HUES64 (cell line): ENCODE measurements at regions not wholly inside any gene's neighbourhood (a gene's known extent, or its start where the extent isn't known, plus 50 kb on each side); places are given as distances from the start of the nearest gene placed in this dataset.
"Not testable (repeated sequence)": the region's sequence is repeated elsewhere in the genome, so short reads cannot be mapped to it uniquely, and the experiment has no call there.

Experiments used
- H3K27ac ChIP-seq: 2 replicates; pipeline ENCODE4 v1.7.0; 2013; ENCODE audit warnings: low read depth, low read length, inconsistent platforms
- H3K27me3 ChIP-seq: 2 replicates; pipeline ENCODE4 v1.6.1; 2013; ENCODE audit warnings: mild to moderate bottlenecking, low read length; ENCODE audit not compliant: insufficient read depth
- H3K36me3 ChIP-seq: 2 replicates; pipeline ENCODE4 v1.6.1; 2013; ENCODE audit warnings: mild to moderate bottlenecking, low read length; ENCODE audit not compliant: insufficient read depth
- H3K4me1 ChIP-seq: 2 replicates; pipeline ENCODE4 v1.6.1; 2013; ENCODE audit warnings: mild to moderate bottlenecking, low read length, moderate library complexity; ENCODE audit not compliant: insufficient read depth
- H3K4me3 ChIP-seq: 2 replicates; pipeline ENCODE4 v1.5.1; 2013; ENCODE audit warnings: mild to moderate bottlenecking, low read length, moderate library complexity
- H3K9ac ChIP-seq: 2 replicates; pipeline ENCODE4 v1.6.1; 2013; ENCODE audit warnings: mild to moderate bottlenecking, low read depth, low read length
- H3K9me3 ChIP-seq: 2 replicates; pipeline ENCODE4 v1.6.1; 2013; ENCODE audit warnings: low read depth, low read length; ENCODE audit not compliant: insufficient read depth
- WGBS: fragments of 150-250, 120-280 bp; methylation state at CpG from one replicate; pipeline ENCODE4 v1.1.7; 2013; ENCODE audit warnings: missing lambda C conversion rate; 5-methylcytosine and 5-hydroxymethylcytosine counted together

DNA sequence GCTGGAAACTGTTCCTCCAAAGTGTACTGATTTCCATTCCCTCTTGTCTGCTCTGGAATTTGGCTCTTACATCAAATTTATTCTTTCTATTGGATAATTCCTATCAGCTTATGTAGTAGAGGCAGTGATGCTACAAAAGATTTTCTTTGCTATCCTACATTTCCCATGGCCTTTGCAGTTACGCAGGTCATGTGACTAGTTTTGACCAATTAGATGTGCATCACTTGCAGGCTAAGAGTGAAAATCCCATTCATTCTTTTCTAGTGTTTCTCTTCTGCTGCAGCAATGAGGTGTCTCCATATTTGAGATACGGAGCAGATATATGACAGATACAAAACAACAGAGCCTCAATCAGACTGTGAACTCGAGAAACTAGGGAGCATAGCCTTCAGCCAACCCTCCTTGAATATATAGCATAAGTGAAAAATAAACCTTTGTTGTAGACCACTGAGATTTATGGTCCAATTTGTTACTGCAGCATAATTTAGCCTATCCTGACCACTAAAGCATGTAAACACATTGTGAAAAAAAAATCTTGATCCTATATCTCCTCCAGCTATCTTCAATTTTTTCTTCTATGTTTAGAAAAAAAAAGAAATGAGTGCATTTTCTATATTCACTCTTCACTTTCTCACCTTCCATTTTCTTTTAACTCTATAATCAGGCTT lies 102.0 kb downstream of the HNMT start:
- 92% methylated on average over 3 of the region's 3 CpGs for WGBS
- no peaks in the 10 kb centered on the region for H3K4me1 ChIP-seq
- H3K36me3 ChIP-seq = no peaks in the 10 kb centered on the region
- H3K9ac ChIP-seq = no peak overlapping the region
- H3K27me3 ChIP-seq = peaks cover 21% of the 10 kb centered on the region
- no peak overlapping the region for H3K4me3 ChIP-seq
- no peaks in the 10 kb centered on the region for H3K9me3 ChIP-seq
- H3K27ac ChIP-seq = no peak overlapping the region

DNA sequence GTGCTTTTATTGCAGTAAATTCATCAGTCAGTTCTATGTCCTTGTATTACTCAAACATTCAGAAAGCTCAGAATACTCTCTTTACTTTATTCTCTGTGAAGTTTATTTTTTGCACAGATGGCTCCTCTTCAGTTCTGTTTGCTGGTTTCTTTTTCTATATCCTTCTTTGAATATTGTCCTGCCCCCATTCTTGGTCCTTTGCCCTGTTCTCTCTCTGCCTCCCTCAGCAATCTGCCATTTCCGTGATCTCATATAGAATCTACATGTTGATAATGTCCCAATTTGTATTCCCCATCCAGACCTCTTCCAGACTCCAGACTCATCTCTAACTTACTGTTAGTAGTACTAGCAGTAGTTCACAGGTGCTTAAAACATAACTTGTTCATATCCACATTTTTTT lies 102.6 kb downstream of the HNMT start:
- H3K4me3 ChIP-seq = no peak overlapping the region
- 92% methylated on average over 1 of the region's 1 CpG for WGBS

DNA sequence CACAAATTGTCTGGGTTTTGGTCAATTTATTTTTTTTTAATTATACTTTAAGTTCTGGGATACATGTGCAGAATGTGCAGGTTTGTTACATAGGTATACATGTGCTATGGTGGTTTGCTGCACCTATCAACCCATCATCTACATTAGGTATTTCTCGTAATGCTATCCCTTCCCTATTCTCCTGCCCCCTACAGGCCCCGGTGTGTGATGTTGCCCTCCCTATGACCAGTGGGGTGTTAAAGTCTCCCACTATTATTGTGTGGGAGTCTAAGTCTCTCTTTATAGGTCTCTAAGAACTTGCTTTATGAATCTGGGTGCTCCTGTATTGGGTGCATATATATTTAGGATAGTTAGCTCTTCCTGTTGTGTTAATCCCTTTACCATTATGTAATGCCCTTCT lies 104.4 kb downstream of the HNMT start:
- H3K9ac ChIP-seq, H3K9me3 ChIP-seq, H3K4me3 ChIP-seq, H3K36me3 ChIP-seq, H3K27ac ChIP-seq: not testable (repeated sequence)
- peaks cover 13% of the 10 kb centered on the region for H3K4me1 ChIP-seq
- H3K27me3 ChIP-seq = peaks cover 21% of the 10 kb centered on the region
- WGBS = no CpG with 5 or more reads among the region's 2 CpGs

More for the DNA sequence above, 102.6 kb downstream of the HNMT start:
- Histone ChIP-seq H3K9me3 (no peaks in the 10 kb centered on the region), H3K27ac (no peak overlapping the region), H3K4me1 (peaks cover 2% of the 10 kb centered on the region; the same call in 1 of the 2 replicates), H3K36me3 (no peaks in the 10 kb centered on the region), H3K27me3 (peaks cover 21% of the 10 kb centered on the region), H3K9ac (no peak overlapping the region)

DNA sequence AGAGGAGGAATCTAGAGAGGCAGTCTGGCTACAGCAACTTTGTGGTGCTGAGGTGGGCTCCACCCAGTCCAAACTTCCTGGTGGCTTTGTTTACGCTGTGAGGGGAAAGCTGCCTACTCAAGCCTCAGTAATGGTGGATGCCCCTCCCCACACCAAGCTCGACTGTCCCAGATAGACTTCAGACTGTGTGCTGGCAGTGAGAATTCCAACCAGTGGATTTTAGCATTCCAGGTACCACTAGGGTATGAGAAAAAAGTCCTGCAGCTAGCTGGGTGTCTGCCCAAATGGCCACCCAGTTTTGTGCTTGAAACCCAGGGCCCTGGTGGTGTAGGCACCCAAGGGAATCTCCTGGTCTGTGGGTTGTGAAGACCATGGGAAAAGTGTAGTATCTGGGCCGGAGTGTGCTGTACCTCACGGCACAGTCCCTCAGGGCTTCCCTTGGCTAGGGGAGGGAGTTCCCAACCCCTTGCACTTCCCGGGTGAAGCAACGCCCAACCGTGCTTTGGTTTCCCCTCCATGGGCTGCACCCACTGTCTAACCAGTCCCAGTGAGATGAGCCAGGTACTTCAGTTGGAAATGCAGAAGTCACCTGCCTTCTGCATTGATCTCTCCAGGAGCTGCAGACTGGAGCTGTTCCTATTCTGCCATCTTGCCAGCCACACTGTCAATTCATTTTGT lies 106.9 kb downstream of the HNMT start:
- H3K27me3 ChIP-seq = peaks cover 21% of the 10 kb centered on the region
- H3K9ac ChIP-seq, H3K4me3 ChIP-seq, H3K27ac ChIP-seq, H3K36me3 ChIP-seq, H3K9me3 ChIP-seq: not testable (repeated sequence)
- WGBS = 92% methylated on average over 7 of the region's 7 CpGs
- H3K4me1 ChIP-seq = peaks cover 13% of the 10 kb centered on the region

DNA sequence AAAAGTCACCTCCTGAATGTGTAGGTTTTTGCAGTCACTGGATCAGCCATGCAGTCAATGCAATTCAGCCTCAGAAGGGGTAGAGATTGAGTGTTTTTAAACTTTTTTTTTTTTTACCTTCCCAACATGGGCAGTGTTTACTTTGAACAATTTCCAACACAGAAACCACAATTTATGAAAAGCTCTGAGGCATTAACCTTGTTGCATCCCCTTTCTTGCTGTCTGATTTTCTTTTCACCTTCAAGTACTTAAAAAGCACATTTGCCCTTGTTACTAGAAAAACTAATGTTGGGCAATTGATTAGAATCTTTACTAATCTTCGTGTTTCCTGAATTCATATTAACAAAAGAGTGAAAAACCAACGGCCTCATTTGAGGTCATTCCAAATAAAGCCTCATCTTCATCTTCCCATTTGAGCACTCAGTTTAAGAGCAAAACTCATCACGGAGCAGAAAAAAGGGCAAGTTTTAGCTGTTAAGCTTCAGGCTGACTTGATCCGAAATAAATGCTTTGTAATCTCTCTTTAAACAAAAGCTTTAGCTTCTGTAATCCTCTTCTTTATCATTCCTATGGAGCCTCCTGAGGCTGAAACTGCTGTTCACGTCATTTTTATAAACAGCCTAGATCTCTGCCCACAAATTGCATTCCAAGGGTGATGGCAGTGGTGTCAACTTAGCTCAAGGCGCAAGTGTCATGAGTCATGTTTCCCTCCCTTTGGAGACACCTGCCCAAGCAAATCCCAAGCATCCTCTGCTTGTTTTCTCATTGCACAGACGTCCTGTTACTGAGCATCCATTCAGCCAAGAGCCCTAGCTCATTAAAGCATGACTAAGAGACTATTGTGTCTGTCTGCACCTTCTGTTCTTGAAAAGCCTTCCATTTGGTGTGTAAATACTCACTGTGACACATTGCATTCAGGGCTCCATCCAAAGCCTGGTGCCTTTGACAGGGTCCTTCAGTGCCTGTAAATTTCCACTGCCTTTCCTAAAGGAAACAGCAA lies 107.7 kb downstream of the HNMT start:
- Histone ChIP-seq H3K4me3 (no peak overlapping the region), H3K4me1 (peaks cover 13% of the 10 kb centered on the region), H3K9me3 (no peaks in the 10 kb centered on the region), H3K36me3 (no peaks in the 10 kb centered on the region), H3K27me3 (peaks cover 20% of the 10 kb centered on the region), H3K27ac (peak overlapping the region; percentile 15; the same call in 1 of the 2 replicates), H3K9ac (no peak overlapping the region)
- WGBS = 73% methylated on average over 7 of the region's 7 CpGs

DNA sequence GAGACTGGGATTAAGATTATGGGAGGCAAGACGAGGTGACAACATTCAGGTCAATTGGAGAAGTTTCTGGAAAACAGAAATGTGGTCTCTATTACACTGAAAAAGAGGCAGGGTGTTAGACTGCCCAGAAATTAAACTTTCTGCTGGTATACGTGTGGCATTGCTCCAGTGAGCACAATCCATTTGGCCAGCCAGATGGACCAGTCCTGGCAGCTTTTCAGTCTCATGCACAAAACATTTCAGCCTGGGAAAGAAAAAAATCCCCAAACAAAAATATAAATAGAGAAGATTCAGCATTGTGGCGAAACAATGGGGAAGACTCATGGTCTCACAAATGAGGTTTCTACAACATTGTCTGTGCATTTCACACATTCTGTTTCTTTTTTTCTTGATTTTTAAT lies 113.9 kb downstream of the HNMT start:
- H3K27me3 ChIP-seq = no peaks in the 10 kb centered on the region
- no peak overlapping the region for H3K27ac ChIP-seq
- 89% methylated on average over 3 of the region's 3 CpGs for WGBS
- H3K36me3 ChIP-seq = no peaks in the 10 kb centered on the region
- H3K9ac ChIP-seq = no peak overlapping the region
- H3K9me3 ChIP-seq = no peaks in the 10 kb centered on the region
- no peaks in the 10 kb centered on the region for H3K4me1 ChIP-seq
- no peak overlapping the region for H3K4me3 ChIP-seq

DNA sequence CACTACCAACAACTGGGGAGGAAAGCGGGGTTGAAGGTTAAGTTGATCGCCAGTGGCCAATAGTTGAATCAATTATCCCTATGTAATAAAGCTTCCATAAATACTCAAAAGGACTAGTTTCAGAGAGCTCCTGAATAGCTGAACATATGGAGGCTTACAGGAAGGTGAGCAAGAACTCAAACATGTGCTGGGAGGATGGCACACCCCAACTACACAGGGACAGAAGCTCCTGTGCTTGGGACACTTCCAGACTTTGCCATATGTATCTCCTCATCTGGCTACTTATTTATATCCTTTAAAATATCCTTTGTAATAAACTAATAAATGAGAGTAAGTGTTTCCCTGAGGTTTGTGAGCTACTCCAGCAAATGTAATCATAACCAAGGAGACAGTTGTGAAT lies 115.7 kb downstream of the HNMT start:
- no peak overlapping the region for H3K9ac ChIP-seq
- 86% methylated on average over 1 of the region's 2 CpGs for WGBS

DNA sequence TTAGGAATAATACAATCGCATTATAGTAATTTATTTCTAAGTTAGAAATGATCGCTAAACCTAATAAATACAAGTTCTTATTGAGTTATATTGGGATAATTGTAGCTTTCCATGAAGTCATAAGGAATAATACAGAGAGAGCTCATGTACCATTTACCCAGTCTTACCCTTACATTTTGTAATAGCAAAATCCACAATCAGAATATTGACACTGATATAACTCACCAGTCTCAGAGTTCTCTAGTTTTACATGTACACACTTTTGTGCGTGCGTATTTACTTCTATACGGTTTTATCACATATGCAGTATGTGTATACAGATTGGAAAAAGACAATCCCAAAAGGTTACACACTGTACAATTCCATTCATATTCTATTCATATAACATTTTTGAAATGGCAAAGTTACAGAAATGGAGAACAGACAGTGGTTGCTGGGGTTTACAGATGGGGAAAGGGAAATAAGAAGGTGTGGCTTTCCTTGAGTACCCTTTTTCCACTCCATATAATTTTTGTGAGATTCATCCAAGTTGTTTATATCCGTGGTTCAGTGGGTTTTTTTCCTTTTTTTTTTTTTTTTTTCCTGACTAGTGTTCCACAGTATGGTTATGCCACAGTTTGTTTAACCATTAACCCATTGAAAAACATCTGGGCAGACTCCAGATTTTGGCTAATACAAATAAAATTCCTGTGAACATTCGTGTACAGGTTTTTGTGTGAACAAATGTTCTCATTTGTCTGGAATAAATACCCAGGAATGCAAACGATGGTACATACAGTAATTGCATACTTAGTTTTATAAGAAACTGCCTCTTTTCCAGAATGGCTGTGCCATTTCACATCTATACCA lies 117.2 kb downstream of the HNMT start:
- Histone ChIP-seq H3K9ac (no peak overlapping the region), H3K27ac (no peak overlapping the region), H3K9me3 (no peaks in the 10 kb centered on the region), H3K4me1 (no peaks in the 10 kb centered on the region), H3K36me3 (no peaks in the 10 kb centered on the region), H3K4me3 (no peak overlapping the region), H3K27me3 (no peaks in the 10 kb centered on the region)
- 93% methylated on average over 4 of the region's 8 CpGs for WGBS

More for the DNA sequence above, 115.7 kb downstream of the HNMT start:
- H3K36me3 ChIP-seq = no peaks in the 10 kb centered on the region
- H3K9me3 ChIP-seq = no peaks in the 10 kb centered on the region
- H3K27ac ChIP-seq = no peak overlapping the region
- H3K4me3 ChIP-seq = no peak overlapping the region
- H3K27me3 ChIP-seq = no peaks in the 10 kb centered on the region
- H3K4me1 ChIP-seq = no peaks in the 10 kb centered on the region

DNA sequence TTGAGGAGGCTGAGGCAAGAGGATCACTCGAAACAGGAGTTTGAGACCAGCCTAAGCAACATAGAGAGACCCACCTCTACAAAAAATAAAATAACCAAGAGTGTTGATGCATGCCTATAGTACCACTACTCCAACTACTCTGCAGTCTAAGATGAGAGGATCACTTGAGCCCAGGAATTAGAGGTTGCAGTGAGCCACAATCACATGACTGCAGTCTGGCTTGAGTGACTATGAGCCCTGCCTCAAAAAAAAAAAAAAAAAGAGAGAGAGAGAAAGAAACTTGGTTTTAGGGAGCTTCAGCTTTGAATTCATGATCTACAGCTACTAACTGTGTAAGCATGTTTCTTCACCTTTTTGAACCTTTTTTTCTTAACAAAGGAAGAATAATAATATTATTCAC lies 119.9 kb downstream of the HNMT start:
- no peaks in the 10 kb centered on the region for H3K9me3 ChIP-seq
- no peaks in the 10 kb centered on the region for H3K4me1 ChIP-seq
- H3K9ac ChIP-seq = no peak overlapping the region
- no peak overlapping the region for H3K27ac ChIP-seq
- no peaks in the 10 kb centered on the region for H3K36me3 ChIP-seq
- no peak overlapping the region for H3K4me3 ChIP-seq
- 91% methylated on average over 1 of the region's 1 CpG for WGBS
- H3K27me3 ChIP-seq = no peaks in the 10 kb centered on the region

DNA sequence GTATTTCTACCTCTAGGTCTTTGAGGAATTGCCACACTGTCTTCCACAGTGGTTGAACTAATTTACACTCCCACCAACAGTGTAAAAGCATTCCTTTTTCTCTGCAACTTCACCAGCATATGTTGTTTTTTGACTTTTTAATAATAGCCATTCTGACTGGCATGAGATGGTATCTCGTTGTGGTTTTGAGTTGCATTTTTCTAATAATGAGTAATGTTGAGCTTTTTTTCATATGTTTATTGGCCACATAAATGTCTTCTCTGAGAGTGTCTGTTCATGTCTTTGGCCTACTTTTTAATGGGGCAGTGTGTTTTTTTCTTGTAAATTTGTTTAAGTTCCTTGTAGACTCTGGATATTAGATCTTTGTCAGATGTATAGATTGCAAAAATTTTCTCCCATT lies 121.2 kb downstream of the HNMT start:
- not testable (repeated sequence) for H3K27me3 ChIP-seq, H3K27ac ChIP-seq, H3K9me3 ChIP-seq, H3K9ac ChIP-seq, H3K4me3 ChIP-seq, H3K4me1 ChIP-seq, H3K36me3 ChIP-seq
- 95% methylated on average over 1 of the region's 1 CpG for WGBS
